HCT116 (cell line): ENCODE measurements at regions not wholly inside any gene's neighbourhood (a gene's known extent, or its start where the extent isn't known, plus 50 kb on each side); places are given as distances from the start of the nearest gene placed in this dataset.

Experiments used
- ATAC-seq: fragments of 200-7000 bp; cut with Tn5 transposase; 2 replicates; pipeline ENCODE4 v1.9.1; 2020; ENCODE audit warnings: mild to moderate bottlenecking, moderate library complexity
- BruUV-seq: library from RNA; stranded (reverse); fragments of 400-500 nt; replicated peaks from 2 replicates; lab custom pipeline; 2021; lab: Mats Ljungman, UMichigan
- CTCF ChIA-PET: fragments of 300-600 bp; sonication (Branson Sonifier 250); formaldehyde crosslinking; loops from one replicate; lab custom pipeline; 2021; ENCODE audit warnings: antibody characterized with exemption; lab: Charles Lee
- POLR2A ChIA-PET: fragments of 300-600, 350-600 bp; sonication (Branson Sonifier 250); formaldehyde crosslinking; loops from one replicate; lab custom pipeline; 2021; ENCODE audit warnings: antibody characterized with exemption; lab: Charles Lee
- RAD21 ChIA-PET, 2 experiments: fragments of 300-600 bp; sonication (Branson Sonifier 250); formaldehyde crosslinking; loops; one replicate each; lab custom pipeline; 2023; ENCODE audit warnings: low total read pairs in 2 of 2; ENCODE audit not compliant: uncharacterized antibody in 2 of 2, unreplicated experiment in 2 of 2, low non-redundant PET in 1 of 2; lab: Charles Lee
- DNase-seq: peaks from one replicate; pipeline ENCODE4 v3.0.0-alpha.2; 2010; ENCODE audit warnings: low read depth, low spot score
- H2AFZ ChIP-seq: fragments of 200-600 bp; shearing (Covaris generic), sonication (generic); 2 replicates; pipeline ENCODE4 v1.6.1; 2017; ENCODE audit warnings: low read depth, mixed run types, mixed read lengths, antibody characterized with exemption, low read length; ENCODE audit not compliant: poor library complexity, severe bottlenecking
- H3K27ac ChIP-seq: 2 replicates; pipeline ENCODE4 v1.5.1; 2012; ENCODE audit warnings: low read depth, low read length
- H3K27me3 ChIP-seq: fragments of 200-600 bp; sonication (generic); 2 replicates; pipeline ENCODE4 v1.6.1; 2016; ENCODE audit warnings: mixed run types, low read length, mixed read lengths; ENCODE audit not compliant: insufficient read depth
- H3K36me3 ChIP-seq, 2 experiments: fragments of 200-500 bp in 1 of 2; fragments of 200-600 bp in 1 of 2; sonication (Bioruptor generic) in 1 of 2; sonication (generic) in 1 of 2; 2 replicates each; pipeline versions ENCODE4 v1.5.1 to v1.6.1; 2014 to 2016; ENCODE audit warnings: low read length in 2 of 2, inconsistent platforms in 1 of 2, mixed read lengths in 1 of 2, mixed run types in 1 of 2; ENCODE audit not compliant: insufficient read depth in 2 of 2, control insufficient read depth in 1 of 2
- H3K4me1 ChIP-seq, 2 experiments: fragments of 200-600 bp in 1 of 2; sonication (generic) in 1 of 2; 2 replicates each; pipeline versions ENCODE4 v1.5.1 to v1.6.1; 2012 to 2017; ENCODE audit warnings: low read length in 2 of 2, inconsistent platforms in 1 of 2, mild to moderate bottlenecking in 1 of 2, mixed read lengths in 1 of 2, mixed run types in 1 of 2, moderate library complexity in 1 of 2; ENCODE audit not compliant: insufficient read depth in 2 of 2, control insufficient read depth in 1 of 2
- H3K4me2 ChIP-seq: fragments of 200-600 bp; sonication (generic); 2 replicates; pipeline ENCODE4 v1.6.1; 2017; ENCODE audit warnings: mixed run types, low read length, mixed read lengths
- H3K4me3 ChIP-seq, 2 experiments: fragments of 200-600 bp in 1 of 2; sonication (generic) in 1 of 2; replicated peaks in 1 of 2; 2 replicates each; pipeline ENCODE4 v1.5.1; 2011 to 2016; ENCODE audit warnings: low read length in 2 of 2, control low read depth in 1 of 2, low read depth in 1 of 2, mild to moderate bottlenecking in 1 of 2, mixed read lengths in 1 of 2, mixed run types in 1 of 2
- H3K79me2 ChIP-seq: fragments of 200-600 bp; sonication (generic); 2 replicates; pipeline ENCODE4 v1.6.1; 2017; ENCODE audit warnings: mild to moderate bottlenecking, mixed run types, low read length, moderate library complexity, mixed read lengths; ENCODE audit not compliant: insufficient read depth
- H3K9ac ChIP-seq: fragments of 200-600 bp; sonication (generic); 2 replicates; pipeline ENCODE4 v1.6.1; 2016; ENCODE audit warnings: low read length, mixed read lengths
- H3K9me2 ChIP-seq: fragments of 200-600 bp; sonication (generic), shearing (Covaris generic); 2 replicates; pipeline ENCODE4 v1.6.1; 2017; ENCODE audit warnings: mixed run types, mild to moderate bottlenecking, moderate library complexity; ENCODE audit not compliant: insufficient read depth
- H3K9me3 ChIP-seq, 2 experiments: fragments of 200-500 bp in 1 of 2; fragments of 200-600 bp in 1 of 2; sonication (Bioruptor generic) in 1 of 2; sonication (generic) in 1 of 2; 2 replicates each; pipeline ENCODE4 v1.6.1; 2014 to 2017; ENCODE audit warnings: low read length in 2 of 2, mixed read lengths in 2 of 2, inconsistent platforms in 1 of 2, low read depth in 1 of 2, mild to moderate bottlenecking in 1 of 2, mixed run types in 1 of 2, moderate library complexity in 1 of 2; ENCODE audit not compliant: control insufficient read depth in 1 of 2, insufficient read depth in 1 of 2
- H4K20me1 ChIP-seq: fragments of 200-600 bp; sonication (generic), shearing (Covaris generic); 2 replicates; pipeline ENCODE4 v1.6.1; 2017; ENCODE audit warnings: mixed run types, mild to moderate bottlenecking, moderate library complexity; ENCODE audit not compliant: insufficient read depth
- CBX3 ChIP-seq: IDR thresholded peaks from 2 replicates; pipeline ENCODE4 v1.6.1; 2012; ENCODE audit warnings: low read depth
- CEBPB ChIP-seq: IDR thresholded peaks from 2 replicates; pipeline ENCODE4 v1.6.1; 2012; ENCODE audit warnings: low read depth
- CTCF ChIP-seq, 3 experiments: fragments of 200-600 bp in 1 of 3; sonication (generic) in 1 of 3; IDR thresholded peaks in 2 of 3; conservative IDR thresholded peaks in 1 of 3; 2 replicates each; pipeline ENCODE4 v1.5.1; 2012 to 2017; ENCODE audit warnings: low read depth in 2 of 3, low read length in 2 of 3, antibody characterized with exemption in 1 of 3, borderline replicate concordance in 1 of 3, control low read depth in 1 of 3, mild to moderate bottlenecking in 1 of 3, mixed read lengths in 1 of 3, mixed run types in 1 of 3, moderate library complexity in 1 of 3; ENCODE audit not compliant: insufficient read depth in 1 of 3
- EGR1 ChIP-seq: IDR thresholded peaks from 2 replicates; pipeline ENCODE4 v1.6.1; 2012; ENCODE audit warnings: low read depth
- ELF1 ChIP-seq: IDR thresholded peaks from 2 replicates; pipeline ENCODE4 v1.6.1; 2012; ENCODE audit warnings: low read depth, borderline replicate concordance
- EZH2 ChIP-seq: fragments of 200-600 bp; sonication (generic); IDR thresholded peaks from 2 replicates; pipeline ENCODE4 v1.6.1; 2017; ENCODE audit warnings: antibody characterized with exemption, mixed run types
- EZH2phosphoT487 ChIP-seq: fragments of 200-600 bp; IDR thresholded peaks from 2 replicates; pipeline ENCODE4 v1.6.1; 2018; ENCODE audit warnings: antibody characterized with exemption, borderline replicate concordance
- POLR2A ChIP-seq: IDR thresholded peaks from 2 replicates; pipeline ENCODE4 v1.7.0; 2011; ENCODE audit warnings: borderline replicate concordance; ENCODE audit not compliant: insufficient read depth, insufficient read length; ENCODE audit errors: extremely low read depth
- POLR2AphosphoS5 ChIP-seq: IDR thresholded peaks from 2 replicates; pipeline ENCODE4 v1.6.1; 2011; ENCODE audit warnings: mild to moderate bottlenecking, low read depth, low read length, moderate library complexity
- RAD21 ChIP-seq: IDR thresholded peaks from 2 replicates; pipeline ENCODE4 v1.6.1; 2012; ENCODE audit warnings: low read depth, mild to moderate bottlenecking
- REST ChIP-seq: IDR thresholded peaks from 2 replicates; pipeline ENCODE4 v1.6.1; 2012; ENCODE audit warnings: low read depth
- SP1 ChIP-seq: IDR thresholded peaks from 2 replicates; pipeline ENCODE4 v1.6.1; 2012; ENCODE audit warnings: low read depth
- TCF7L2 ChIP-seq: IDR thresholded peaks from 2 replicates; pipeline ENCODE4 v1.7.0; 2011; ENCODE audit warnings: borderline replicate concordance, inconsistent platforms; ENCODE audit not compliant: insufficient read depth, insufficient read length; ENCODE audit errors: extremely low read depth
- YY1 ChIP-seq: IDR thresholded peaks from 2 replicates; pipeline ENCODE4 v1.6.1; 2011; ENCODE audit warnings: low read length, low read depth, moderate library complexity, mild to moderate bottlenecking; ENCODE audit not compliant: insufficient replicate concordance; ENCODE audit errors: extremely low read depth
- ZFX ChIP-seq: fragments of 450-650 bp; IDR thresholded peaks from 2 replicates; pipeline ENCODE4 v1.6.1; 2017
- intact Hi-C: fragments of 100-400 bp; cut with micrococcal nuclease; formaldehyde crosslinking; loops from 2 replicates; pipeline ENCODE4 v1.10.0; 2022

- H4K20me1 ChIP-seq = no peaks in the 10 kb centered on the region
- no TSS peak for BruUV-seq
- ChIA-PET CTCF (no interaction called here), POLR2A (no interaction called here), RAD21 (no interaction called here)
- H3K9me2 ChIP-seq = no peaks in the 10 kb centered on the region
- H3K4me1 ChIP-seq = no peaks in the 10 kb centered on the region
- no peaks in the 10 kb centered on the region for H3K27me3 ChIP-seq
- no peak overlapping the region for H2AFZ ChIP-seq
- H3K27ac ChIP-seq = no peak overlapping the region
- intact Hi-C loops = no loop called here
- no peak overlapping the region for H3K4me3 ChIP-seq
- ATAC-seq (no peak), DNase-seq (no peak)
- no peaks in the 10 kb centered on the region for H3K79me2 ChIP-seq
- no peak overlapping the region for H3K9ac ChIP-seq
- TF ChIP-seq ZFX = no peak
- TF ChIP-seq TCF7L2 = no peak
- TF ChIP-seq POLR2AphosphoS5 = no peak
- TF ChIP-seq CEBPB = no peak
- no peak for TF ChIP-seq RAD21
- TF ChIP-seq ELF1 = no peak
- no peak for TF ChIP-seq EZH2
- no peak for TF ChIP-seq CBX3
- no peak for TF ChIP-seq POLR2A
- no peak for TF ChIP-seq YY1
- no peak for TF ChIP-seq REST
- TF ChIP-seq EZH2phosphoT487 = no peak
- no peak for TF ChIP-seq CTCF (IDR thresholded peaks at IDR 0.05 in 2 of 3, conservative IDR thresholded peaks at IDR 0.05 in 1 of 3; ENCODE audit: borderline replicate concordance in 1 of 3, insufficient read depth in 1 of 3, low read depth in 2 of 3, low read length in 2 of 3)
- no peak for TF ChIP-seq EGR1
- no peak for TF ChIP-seq SP1
- H3K4me2 ChIP-seq = no peak overlapping the region
- no peaks in the 10 kb centered on the region for H3K36me3 ChIP-seq
- H3K9me3 ChIP-seq = peaks cover 7 to 26% of the 10 kb centered on the region in 2 experiments; a peak in 3 of 4 replicates
These were observed 467.0 kb downstream of the PPARGC1A start for GRCh38 chr4:23422878-23423277.
